Liver (tissue), 8 donors: ENCODE measurements at regions not wholly inside any gene's neighbourhood (a gene's known extent, or its start where the extent isn't known, plus 50 kb on each side); places are given as distances from the start of the nearest gene placed in this dataset.

Source experiments
- DNase-seq: peaks from one replicate; pipeline ENCODE4 v3.0.0-alpha.2; 2017; ENCODE audit warnings: low spot score
- H3K27ac ChIP-seq, 2 donors: one replicate each; pipeline ENCODE4 v1.7.0; 2013; ENCODE audit warnings: inconsistent platforms in 2 of 2, low read length in 2 of 2, control low read depth in 1 of 2, low read depth in 1 of 2, mild to moderate bottlenecking in 1 of 2
- H3K27me3 ChIP-seq, 4 donors: one replicate each; pipeline versions ENCODE4 v1.6.1 to v1.7.0; 2013; ENCODE audit warnings: low read length in 3 of 4, inconsistent platforms in 1 of 4, mild to moderate bottlenecking in 1 of 4, moderate library complexity in 1 of 4; ENCODE audit not compliant: control insufficient read depth in 4 of 4, insufficient read depth in 4 of 4
- H3K36me3 ChIP-seq, 4 donors: one replicate each; pipeline versions ENCODE4 v1.6.1 to v1.7.0; 2013; ENCODE audit warnings: low read length in 3 of 4, mild to moderate bottlenecking in 3 of 4, low read depth in 1 of 4, moderate library complexity in 1 of 4; ENCODE audit not compliant: control insufficient read depth in 4 of 4, insufficient read depth in 3 of 4
- H3K4me1 ChIP-seq, 4 donors: one replicate each; pipeline versions ENCODE4 v1.6.1 to v1.7.0; 2013; ENCODE audit warnings: low read length in 3 of 4, mild to moderate bottlenecking in 3 of 4, moderate library complexity in 1 of 4; ENCODE audit not compliant: control insufficient read depth in 4 of 4, insufficient read depth in 4 of 4
- H3K4me3 ChIP-seq, 3 donors: one replicate each; pipeline versions ENCODE4 v1.6.1 to v1.7.0; 2013; ENCODE audit warnings: low read length in 3 of 3, control low read depth in 1 of 3, low read depth in 1 of 3, mild to moderate bottlenecking in 1 of 3
- H3K9ac ChIP-seq, 2 donors: one replicate each; pipeline ENCODE4 v1.7.0; 2013; ENCODE audit warnings: low read length in 2 of 2, mild to moderate bottlenecking in 2 of 2, moderate library complexity in 2 of 2, control low read depth in 1 of 2, low read depth in 1 of 2
- H3K9me3 ChIP-seq, 4 donors: one replicate each; pipeline versions ENCODE4 v1.6.1 to v1.7.0; 2013; ENCODE audit warnings: low read length in 3 of 4; ENCODE audit not compliant: control insufficient read depth in 4 of 4
- CTCF ChIP-seq: fragments of 150-350 bp; IDR thresholded peaks from 2 replicates; pipeline ENCODE4 v1.5.1; 2017; ENCODE audit warnings: improper control_type of control experiment, low read depth, low read length; ENCODE audit not compliant: missing input control
- EGR1 ChIP-seq, 2 donors: IDR thresholded peaks; 2 replicates each; pipeline ENCODE4 v1.6.1; 2016 to 2018; ENCODE audit warnings: antibody characterized with exemption in 2 of 2, low read depth in 2 of 2
- FOXA1 ChIP-seq: IDR thresholded peaks from 2 replicates; pipeline ENCODE4 v1.6.1; 2016; ENCODE audit warnings: antibody characterized with exemption
- FOXA2 ChIP-seq: IDR thresholded peaks from 2 replicates; pipeline ENCODE4 v1.6.1; 2016; ENCODE audit warnings: antibody characterized with exemption
- HNF4A ChIP-seq, 2 donors: conservative IDR thresholded peaks; 2 replicates each; pipeline ENCODE4 v1.6.1; 2016; ENCODE audit warnings: antibody characterized with exemption in 2 of 2, mild to moderate bottlenecking in 2 of 2
- MAX ChIP-seq: IDR thresholded peaks from 2 replicates; pipeline ENCODE4 v1.6.1; 2016; ENCODE audit warnings: antibody characterized with exemption
- NR2F2 ChIP-seq: IDR thresholded peaks from 2 replicates; pipeline ENCODE4 v1.6.1; 2016; ENCODE audit warnings: antibody characterized with exemption
- REST ChIP-seq: IDR thresholded peaks from 2 replicates; pipeline ENCODE4 v1.6.1; 2016; ENCODE audit warnings: antibody characterized with exemption, mild to moderate bottlenecking
- ZBTB33 ChIP-seq: IDR thresholded peaks from 2 replicates; pipeline ENCODE4 v1.6.1; 2016; ENCODE audit warnings: antibody characterized with exemption
- WGBS: extraction: QIAGEN DNeasy Blood & Tissue Kit; methylation state at CpG from one replicate; pipeline ENCODE4 v1.1.7; 2013; 5-methylcytosine and 5-hydroxymethylcytosine counted together
- donor health status: healthy.
- donor health status: healthy.
- donor health status: healthy.
- donor health status: healthy.
- donor health status: healthy.

GRCh38 chr5:38107096-38107495 is 151.3 kb upstream of the EGFLAM start:
- DNase-seq = no peak
- Histone ChIP-seq H3K36me3 (no peaks in the 10 kb centered on the region), H3K9ac (no peak overlapping the region), H3K27me3 (peaks cover 0 to 2% (median 0%) of the 10 kb centered on the region in 4 donors), H3K4me1 (no peaks in the 10 kb centered on the region), H3K9me3 (no peaks in the 10 kb centered on the region), H3K4me3 (no peak overlapping the region), H3K27ac (no peak overlapping the region)
- TF ChIP-seq HNF4A (conservative IDR thresholded peaks at IDR 0.05) = no peak
- no peak for TF ChIP-seq EGR1 (IDR thresholded peaks at IDR 0.05; ENCODE audit: low read depth in 2 of 2)
- no peak for TF ChIP-seq REST
- no peak for TF ChIP-seq ZBTB33
- no peak for TF ChIP-seq CTCF
- TF ChIP-seq FOXA2 = no peak
- 90% methylated on average over 6 of the region's 6 CpGs for WGBS

- WGBS = 82% methylated on average over 4 of the region's 4 CpGs
- Histone ChIP-seq H3K27ac (no peak overlapping the region), H3K9ac (no peak overlapping the region), H3K9me3 (no peaks in the 10 kb centered on the region), H3K27me3 (peaks cover 0 to 2% (median 0%) of the 10 kb centered on the region in 4 donors), H3K4me1 (no peaks in the 10 kb centered on the region), H3K36me3 (no peaks in the 10 kb centered on the region), H3K4me3 (no peak overlapping the region)
- DNase-seq = no peak
- no peak for TF ChIP-seq NR2F2
These were observed 152.6 kb upstream of the EGFLAM start for GRCh38 chr5:38105801-38106200.

GRCh38 chr5:38105231-38105570 is 153.2 kb upstream of the EGFLAM start:
- H3K36me3 ChIP-seq = no peaks in the 10 kb centered on the region
- DNase-seq = no peak
- H3K27me3 ChIP-seq = peaks cover 0 to 2% (median 0%) of the 10 kb centered on the region in 4 donors
- no peak overlapping the region for H3K9ac ChIP-seq
- no peak overlapping the region for H3K4me3 ChIP-seq
- H3K4me1 ChIP-seq = no peaks in the 10 kb centered on the region
- H3K27ac ChIP-seq = no peak overlapping the region
- WGBS = 81% methylated on average over 3 of the region's 3 CpGs
- H3K9me3 ChIP-seq = no peaks in the 10 kb centered on the region
- no peak for TF ChIP-seq CTCF
- no peak for TF ChIP-seq MAX
- TF ChIP-seq FOXA1 = no peak
